OCI-LY1 (cell line): ENCODE measurements at regions not wholly inside any gene's neighbourhood (a gene's known extent, or its start where the extent isn't known, plus 50 kb on each side); places are given as distances from the start of the nearest gene placed in this dataset.

Experiments used
- H2AFZ ChIP-seq: fragments of 200-600 bp; sonication (generic), shearing (Covaris generic); 2 replicates; pipeline ENCODE4 v1.6.0; 2014; ENCODE audit warnings: antibody characterized with exemption, mild to moderate bottlenecking, low read length
- H3F3A ChIP-seq: fragments of 200-600 bp; sonication (generic), shearing (Covaris generic); 2 replicates; pipeline ENCODE4 v1.6.0; 2014; ENCODE audit warnings: mild to moderate bottlenecking, antibody characterized with exemption, low read length, moderate library complexity; ENCODE audit not compliant: insufficient read depth
- H3K27ac ChIP-seq: fragments of 200-600 bp; sonication (generic); 2 replicates; pipeline ENCODE4 v1.5.1; 2014; ENCODE audit warnings: low read length, mixed run types, mild to moderate bottlenecking, low read depth; ENCODE audit not compliant: poor library complexity, severe bottlenecking
- H3K27me3 ChIP-seq: fragments of 200-600 bp; sonication (generic); 2 replicates; pipeline ENCODE4 v1.6.0; 2014; ENCODE audit warnings: antibody characterized with exemption, mild to moderate bottlenecking, low read length, moderate library complexity; ENCODE audit not compliant: insufficient read depth
- H3K36me3 ChIP-seq: fragments of 200-600 bp; sonication (generic); 2 replicates; pipeline ENCODE4 v1.6.1; 2014; ENCODE audit warnings: mild to moderate bottlenecking, antibody characterized with exemption, low read length, moderate library complexity, mixed read lengths; ENCODE audit not compliant: insufficient read depth
- H3K4me1 ChIP-seq: fragments of 200-600 bp; sonication (generic); 2 replicates; pipeline ENCODE4 v1.5.1; 2014; ENCODE audit warnings: mild to moderate bottlenecking, low read length, moderate library complexity; ENCODE audit not compliant: insufficient read depth, severe bottlenecking
- H3K4me2 ChIP-seq: fragments of 200-600 bp; sonication (generic), shearing (Covaris generic); 2 replicates; pipeline ENCODE4 v1.6.1; 2014; ENCODE audit warnings: low read length
- H3K4me3 ChIP-seq: fragments of 200-600 bp; sonication (generic); 2 replicates; pipeline ENCODE4 v1.5.1; 2014; ENCODE audit warnings: low read length, low read depth, mild to moderate bottlenecking, mixed read lengths; ENCODE audit not compliant: poor library complexity, severe bottlenecking
- H3K79me2 ChIP-seq: fragments of 200-600 bp; shearing (Covaris generic); 2 replicates; pipeline ENCODE4 v1.6.1; 2016; ENCODE audit warnings: mixed run types, low read length, mixed read lengths; ENCODE audit not compliant: insufficient read depth
- H3K9ac ChIP-seq: fragments of 200-600 bp; sonication (generic), shearing (Covaris generic); 2 replicates; pipeline ENCODE4 v1.6.1; 2014; ENCODE audit warnings: mild to moderate bottlenecking, low read length, mixed read lengths
- H3K9me2 ChIP-seq: fragments of 200-600 bp; sonication (generic), shearing (Covaris generic); 2 replicates; pipeline ENCODE4 v1.6.1; 2014; ENCODE audit warnings: low read depth, mild to moderate bottlenecking, low read length, mixed read lengths
- H3K9me3 ChIP-seq: fragments of 200-600 bp; shearing (Covaris generic); 2 replicates; pipeline ENCODE4 v1.6.1; 2014; ENCODE audit warnings: low read length, mixed read lengths
- H4K20me1 ChIP-seq: fragments of 200-600 bp; sonication (generic), shearing (Covaris generic); 2 replicates; pipeline ENCODE4 v1.6.0; 2016; ENCODE audit warnings: mild to moderate bottlenecking, low read length; ENCODE audit not compliant: insufficient read depth
- CTCF ChIP-seq: fragments of 200-600 bp; sonication (generic), shearing (Covaris generic); IDR thresholded peaks from 2 replicates; pipeline ENCODE4 v1.5.1; 2017; ENCODE audit warnings: mild to moderate bottlenecking, antibody characterized with exemption, low read length, moderate library complexity, mixed read lengths
- EZH2 ChIP-seq: fragments of 200-600 bp; sonication (generic), shearing (Covaris generic); IDR thresholded peaks from 2 replicates; pipeline ENCODE4 v1.8.0; 2017; ENCODE audit warnings: borderline replicate concordance, mixed run types, mild to moderate bottlenecking, antibody characterized with exemption, low read length, moderate library complexity, mixed read lengths

- Histone ChIP-seq H3K9ac (no peak overlapping the region), H3K9me3 (no peaks in the 10 kb centered on the region), H3K9me2 (no peaks in the 10 kb centered on the region), H3K36me3 (no peaks in the 10 kb centered on the region), H3F3A (no peaks in the 10 kb centered on the region), H4K20me1 (no peaks in the 10 kb centered on the region), H3K27me3 (no peaks in the 10 kb centered on the region), H3K27ac (no peak overlapping the region), H3K4me3 (no peak overlapping the region), H3K79me2 (no peaks in the 10 kb centered on the region), H3K4me1 (no peaks in the 10 kb centered on the region), H2AFZ (no peak overlapping the region), H3K4me2 (no peak overlapping the region)
- no peak for TF ChIP-seq EZH2
- TF ChIP-seq CTCF: no peak
Observed at GRCh38 chr6:66522864-66523263, 815.8 kb upstream of the EYS start.

- TF ChIP-seq EZH2: no peak
- TF ChIP-seq CTCF: no peak
- no peaks in the 10 kb centered on the region for H3K27me3 ChIP-seq
- H3F3A ChIP-seq: no peaks in the 10 kb centered on the region
- no peaks in the 10 kb centered on the region for H4K20me1 ChIP-seq
- no peaks in the 10 kb centered on the region for H3K9me3 ChIP-seq
- H3K4me1 ChIP-seq: no peaks in the 10 kb centered on the region
- no peak overlapping the region for H3K4me2 ChIP-seq
- H3K9ac ChIP-seq: no peak overlapping the region
- no peak overlapping the region for H3K27ac ChIP-seq
- H3K36me3 ChIP-seq: no peaks in the 10 kb centered on the region
- H3K4me3 ChIP-seq: no peak overlapping the region
- H3K79me2 ChIP-seq: no peaks in the 10 kb centered on the region
- no peaks in the 10 kb centered on the region for H3K9me2 ChIP-seq
- H2AFZ ChIP-seq: no peak overlapping the region
Observed at GRCh38 chr6:66516377-66516776, 809.4 kb upstream of the EYS start.

GRCh38 chr6:66508433-66508832 is 801.4 kb upstream of the EYS start:
- Histone ChIP-seq H4K20me1 (no peaks in the 10 kb centered on the region), H2AFZ (no peak overlapping the region), H3K4me1 (no peaks in the 10 kb centered on the region), H3K9ac (no peak overlapping the region), H3K4me2 (no peak overlapping the region), H3K79me2 (no peaks in the 10 kb centered on the region), H3K9me3 (no peaks in the 10 kb centered on the region), H3K27ac (no peak overlapping the region), H3K4me3 (no peak overlapping the region), H3K36me3 (no peaks in the 10 kb centered on the region), H3F3A (no peaks in the 10 kb centered on the region), H3K27me3 (no peaks in the 10 kb centered on the region), H3K9me2 (no peaks in the 10 kb centered on the region)
- TF ChIP-seq EZH2 (no peak), CTCF (no peak)
